PC-9 (cell line): ENCODE measurements at regions not wholly inside any gene's neighbourhood (a gene's known extent, or its start where the extent isn't known, plus 50 kb on each side); places are given as distances from the start of the nearest gene placed in this dataset.

Experiments used
- CTCF ChIP-seq: fragments of 200-600 bp; sonication (generic); conservative IDR thresholded peaks from 2 replicates; pipeline ENCODE4 v1.6.1; 2017; ENCODE audit warnings: mixed run types, antibody characterized with exemption, mild to moderate bottlenecking, moderate library complexity
- EZH2 ChIP-seq: fragments of 200-600 bp; sonication (generic); IDR thresholded peaks from 2 replicates; pipeline ENCODE4 v1.8.0; 2017; ENCODE audit warnings: antibody characterized with exemption, low read depth

- TF ChIP-seq CTCF (no peak), EZH2 (no peak)
These were observed 98.7 kb upstream of the GRIA3 start for GRCh38 chrX:123085311-123085940.
